Ovary (tissue), 7 donors: ENCODE measurements at regions not wholly inside any gene's neighbourhood (a gene's known extent, or its start where the extent isn't known, plus 50 kb on each side); places are given as distances from the start of the nearest gene placed in this dataset. TPM values are rescaled to one million over a fixed set of nuclear protein-coding genes. Genes with fewer than 3 reads are reported as not detected.

Experiments
- DNase-seq, 5 donors: peaks; one replicate each; pipeline ENCODE4 v3.0.0-alpha.2; 2019 to 2020
- H3K27ac ChIP-seq, 2 donors: fragments of 200-600 bp; one replicate each; pipeline versions ENCODE4 v1.5.1 to v1.8.0; 2019 to 2022
- H3K27me3 ChIP-seq: fragments of 200-600 bp; one replicate; pipeline ENCODE4 v1.8.0; 2022
- H3K36me3 ChIP-seq: fragments of 200-600 bp; sonication (generic); one replicate; pipeline ENCODE4 v1.5.1; 2019
- H3K4me1 ChIP-seq: one replicate; pipeline ENCODE4 v1.8.1; 2013; ENCODE audit warnings: mild to moderate bottlenecking, moderate library complexity; ENCODE audit not compliant: insufficient read depth
- H3K4me3 ChIP-seq: fragments of 200-600 bp; sonication (generic); one replicate; pipeline ENCODE4 v1.5.1; 2017
- H3K9me3 ChIP-seq, 2 donors: fragments of 200-600 bp in 1 of 2; sonication (generic) in 1 of 2; one replicate each; pipeline versions ENCODE4 v1.5.1 to v1.8.1; 2013 to 2019; ENCODE audit warnings: mild to moderate bottlenecking in 1 of 2, moderate library complexity in 1 of 2
- CTCF ChIP-seq, 3 donors: fragments of 450-650 bp in 2 of 3; fragments of 200-600 bp in 1 of 3; IDR thresholded peaks; one replicate each; pipeline versions ENCODE4 v1.5.1 to v1.8.0; 2016 to 2022; ENCODE audit warnings: antibody characterized with exemption in 3 of 3, mild to moderate bottlenecking in 1 of 3
- EP300 ChIP-seq: sonication (generic); formaldehyde crosslinking; IDR thresholded peaks from one replicate; pipeline ENCODE4 v1.6.1; 2017; ENCODE audit warnings: antibody characterized with exemption
- POLR2A ChIP-seq: fragments of 450-650 bp; IDR thresholded peaks from one replicate; pipeline ENCODE4 v1.6.1; 2017; ENCODE audit warnings: antibody characterized with exemption, mild to moderate bottlenecking, moderate library complexity
- WGBS, 3 donors: extraction: QIAGEN DNeasy Blood & Tissue Kit in 1 of 3; methylation state at CpG; one replicate each; pipeline versions ENCODE4 v1.1.5 to v1.1.7; 2013 to 2017; 5-methylcytosine and 5-hydroxymethylcytosine counted together
- intact Hi-C, 4 donors: fragments of 100-400 bp; cut with DNase I; formaldehyde crosslinking; loops; one replicate each; pipeline versions ENCODE4 v1.11.0 to v1.15.1; 2022 to 2023
- small RNA-seq: library from RNA; depleted of rRNA; stranded (forward); fragments of <200 nt; gene quantifications from one replicate; pipeline ENCODE3, GENCODE V24; 2016
- donor health status: DM: no; HTN: no; CAD: no; lungs with moderate emphysema.
- donor health status: DM: no; HTN: no; CAD: no.
- donor health status: Bipolar disorder and iron deficiency.
- donor health status: DM: no; HTN: no; CAD: no.
- donor health status: DM: yes; HTN: yes; CAD: no.

- no peaks in the 10 kb centered on the region for H3K36me3 ChIP-seq
- no peaks in the 10 kb centered on the region for H3K4me1 ChIP-seq
- 76 to 89% (median 80%) methylated on average over 4 of the region's 4 CpGs for WGBS, 3 donors
- intact Hi-C loops = no loop called here
- no peak overlapping the region for H3K4me3 ChIP-seq
- no peak overlapping the region for H3K27ac ChIP-seq
- H3K9me3 ChIP-seq = no peaks in the 10 kb centered on the region
- TF ChIP-seq EP300 (no peak), POLR2A (no peak)
- DNase-seq = no peak
- H3K27me3 ChIP-seq = no peaks in the 10 kb centered on the region
These were observed 63.2 kb upstream of the DLX6 start for GRCh38 chr7:96942112-96942511.

- DNase-seq = no peak
- 63 to 87% (median 67%) methylated on average over 5 of the region's 5 CpGs for WGBS, 3 donors
- Histone ChIP-seq H3K9me3 (no peaks in the 10 kb centered on the region), H3K27me3 (no peaks in the 10 kb centered on the region), H3K27ac (no peak overlapping the region), H3K4me3 (no peak overlapping the region), H3K36me3 (no peaks in the 10 kb centered on the region), H3K4me1 (no peaks in the 10 kb centered on the region)
- no peak for TF ChIP-seq EP300
- intact Hi-C loops = no loop called here
These were observed 55.6 kb upstream of the DLX6 start for GRCh38 chr7:96949766-96950165.

- Histone ChIP-seq H3K9me3 (no peaks in the 10 kb centered on the region), H3K27me3 (no peaks in the 10 kb centered on the region), H3K4me3 (no peak overlapping the region), H3K4me1 (no peaks in the 10 kb centered on the region), H3K27ac (no peak overlapping the region), H3K36me3 (no peaks in the 10 kb centered on the region)
- intact Hi-C loops = no loop called here
- DNase-seq = no peak
- TF ChIP-seq CTCF (IDR thresholded peaks at IDR 0.05) = no peak
- TF ChIP-seq POLR2A = no peak
- no peak for TF ChIP-seq EP300
- WGBS, 3 donors = 57 to 59% (median 59%) methylated on average over 3 of the region's 3 CpGs
These were observed 52.4 kb upstream of the DLX6 start for GRCh38 chr7:96952974-96953391.

GRCh38 chr7:96953676-96954513, 51.5 kb upstream of the DLX6 start:
- Histone ChIP-seq H3K4me3 (no peak overlapping the region), H3K27me3 (no peaks in the 10 kb centered on the region), H3K9me3 (no peaks in the 10 kb centered on the region), H3K27ac (no peak overlapping the region), H3K4me1 (no peaks in the 10 kb centered on the region), H3K36me3 (no peaks in the 10 kb centered on the region)
- WGBS, 3 donors = 62 to 73% (median 73%) methylated on average over 6 of the region's 6 CpGs
- no peak for TF ChIP-seq POLR2A
- TF ChIP-seq EP300 = no peak
- no peak for TF ChIP-seq CTCF (IDR thresholded peaks at IDR 0.05)
- DNase-seq = no peak
- intact Hi-C loops = no loop called here

Small RNA genes lying in the stretch of these regions (small RNA-seq; reads per million reads assigned to genes)
- not detected for gene RN7SL252P
